ACC112 (cell line): ENCODE measurements at regions not wholly inside any gene's neighbourhood (a gene's known extent, or its start where the extent isn't known, plus 50 kb on each side); places are given as distances from the start of the nearest gene placed in this dataset.
"Not testable (repeated sequence)": the region's sequence is repeated elsewhere in the genome, so short reads cannot be mapped to it uniquely, and the experiment has no call there.

ENCODE experiments used
- H2AFZ ChIP-seq: fragments of 200-600 bp; sonication (generic); one replicate; pipeline ENCODE4 v1.6.0; 2017; ENCODE audit warnings: antibody characterized with exemption, low read length; ENCODE audit not compliant: unreplicated experiment
- H3K27ac ChIP-seq: fragments of 200-600 bp; sonication (generic); 2 replicates; pipeline ENCODE4 v1.5.1; 2014; ENCODE audit warnings: low read depth, mild to moderate bottlenecking, antibody characterized with exemption, low read length, moderate library complexity
- H3K27me3 ChIP-seq: fragments of 200-600 bp; sonication (generic); 2 replicates; pipeline ENCODE4 v1.6.1; 2014; ENCODE audit warnings: mild to moderate bottlenecking, antibody characterized with exemption, low read length, moderate library complexity, mixed read lengths; ENCODE audit not compliant: insufficient read depth
- H3K36me3 ChIP-seq: fragments of 200-600 bp; sonication (generic); 2 replicates; pipeline ENCODE4 v1.6.1; 2016; ENCODE audit warnings: mild to moderate bottlenecking, antibody characterized with exemption, low read length, moderate library complexity, mixed read lengths; ENCODE audit not compliant: insufficient read depth
- H3K4me1 ChIP-seq: fragments of 200-600 bp; sonication (generic); one replicate; pipeline ENCODE4 v1.6.1; 2016; ENCODE audit warnings: low read length, mixed read lengths; ENCODE audit not compliant: insufficient read depth, unreplicated experiment, control insufficient read depth
- H3K4me3 ChIP-seq: fragments of 200-600 bp; sonication (generic); 2 replicates; pipeline ENCODE4 v1.5.1; 2014; ENCODE audit warnings: mild to moderate bottlenecking, low read depth, low read length
- H3K79me2 ChIP-seq: fragments of 200-600 bp; sonication (generic); one replicate; pipeline ENCODE4 v1.6.0; 2016; ENCODE audit warnings: low read length; ENCODE audit not compliant: control insufficient read depth, unreplicated experiment, insufficient read depth

DNA sequence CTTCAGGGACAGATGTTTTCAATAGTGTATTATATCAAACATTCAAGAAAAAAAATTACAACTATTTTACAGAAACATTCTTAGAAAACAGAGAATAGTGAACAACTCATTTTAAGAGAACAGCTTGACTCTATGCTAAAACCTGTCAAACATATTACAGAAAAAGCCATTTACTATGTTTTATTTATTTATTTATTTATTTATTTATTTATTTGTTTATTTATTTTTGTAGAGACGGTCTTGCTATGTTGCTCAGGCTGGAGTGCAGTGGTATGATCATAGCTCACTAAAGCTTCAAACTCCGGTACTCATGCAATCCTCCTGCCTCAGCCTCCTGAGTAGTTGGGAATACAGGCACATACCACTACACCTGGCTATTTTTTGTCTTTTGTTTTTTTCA, 317.9 kb upstream of the HTR1E start:
- Histone ChIP-seq H3K27me3 (no peaks in the 10 kb centered on the region), H3K4me1 (no peaks in the 10 kb centered on the region), H3K79me2 (no peaks in the 10 kb centered on the region), H3K36me3 (no peaks in the 10 kb centered on the region), H2AFZ (no peak overlapping the region), H3K27ac (no peak overlapping the region), H3K4me3 (no peak overlapping the region)

DNA sequence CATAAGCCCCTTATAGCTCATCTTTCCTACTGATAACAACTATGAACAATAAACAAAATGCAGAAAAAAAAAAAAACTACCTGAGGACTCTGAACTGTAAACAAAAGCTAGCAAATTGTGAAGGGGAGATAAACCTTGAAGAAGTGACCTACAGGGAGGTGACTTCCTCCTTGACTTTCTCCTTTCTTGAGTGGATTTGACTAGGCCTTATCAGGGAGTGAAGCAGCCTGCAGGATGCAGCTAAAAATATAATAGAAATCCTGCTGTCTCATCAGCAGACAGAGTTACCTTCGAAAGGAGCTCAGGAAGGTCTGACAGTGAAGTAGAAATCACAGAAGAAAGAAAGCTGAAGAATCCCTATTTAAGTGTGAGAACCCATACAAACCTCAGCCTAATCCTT, 322.0 kb upstream of the HTR1E start:
- Histone ChIP-seq H3K27ac (no peak overlapping the region), H3K79me2 (no peaks in the 10 kb centered on the region), H3K4me3 (no peak overlapping the region), H2AFZ (no peak overlapping the region), H3K4me1 (no peaks in the 10 kb centered on the region), H3K27me3 (no peaks in the 10 kb centered on the region), H3K36me3 (no peaks in the 10 kb centered on the region)

DNA sequence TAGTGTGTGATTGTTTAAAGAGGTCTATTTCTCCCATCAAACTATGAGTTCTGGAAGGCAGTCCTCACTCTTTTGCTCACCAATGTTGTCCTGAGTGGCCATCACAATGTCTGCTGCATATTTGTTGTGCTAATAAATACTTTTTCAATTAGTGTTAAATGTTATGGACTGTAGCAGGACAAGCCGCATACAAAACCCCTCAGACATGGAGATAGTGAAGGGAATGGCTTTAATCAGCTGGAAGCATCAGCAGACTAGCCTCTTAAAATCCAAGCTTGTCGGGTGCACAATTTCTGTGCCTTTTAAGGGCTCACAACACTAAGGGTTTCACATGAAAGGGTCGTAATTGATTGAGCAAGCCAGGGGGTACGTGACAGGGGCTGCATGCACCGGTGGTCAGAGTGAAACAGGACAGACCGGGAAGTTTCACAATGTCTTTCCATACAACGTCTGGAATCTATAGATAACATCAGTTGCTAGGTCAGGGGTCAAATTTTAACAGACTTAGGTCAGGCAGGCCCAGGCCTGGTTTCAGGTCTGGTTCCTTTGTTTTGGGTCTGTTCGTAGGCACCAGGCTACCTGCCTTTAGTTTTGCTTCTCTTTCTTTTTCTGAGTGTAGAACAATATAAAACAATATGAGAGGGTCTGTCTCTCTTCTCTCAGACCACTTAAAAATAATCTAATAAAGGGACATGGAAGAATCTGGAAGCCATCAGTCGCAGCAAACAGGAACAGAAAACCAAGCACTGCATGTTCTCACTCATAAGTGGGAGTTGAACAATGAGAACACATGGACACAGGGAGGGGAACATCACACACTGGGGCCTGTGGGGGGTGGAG, 327.6 kb upstream of the HTR1E start:
- no peak overlapping the region for H3K27ac ChIP-seq
- H2AFZ ChIP-seq: no peak overlapping the region
- H3K4me1 ChIP-seq: no peaks in the 10 kb centered on the region
- H3K36me3 ChIP-seq: no peaks in the 10 kb centered on the region
- H3K79me2 ChIP-seq: no peaks in the 10 kb centered on the region
- no peak overlapping the region for H3K4me3 ChIP-seq
- H3K27me3 ChIP-seq: no peaks in the 10 kb centered on the region

DNA sequence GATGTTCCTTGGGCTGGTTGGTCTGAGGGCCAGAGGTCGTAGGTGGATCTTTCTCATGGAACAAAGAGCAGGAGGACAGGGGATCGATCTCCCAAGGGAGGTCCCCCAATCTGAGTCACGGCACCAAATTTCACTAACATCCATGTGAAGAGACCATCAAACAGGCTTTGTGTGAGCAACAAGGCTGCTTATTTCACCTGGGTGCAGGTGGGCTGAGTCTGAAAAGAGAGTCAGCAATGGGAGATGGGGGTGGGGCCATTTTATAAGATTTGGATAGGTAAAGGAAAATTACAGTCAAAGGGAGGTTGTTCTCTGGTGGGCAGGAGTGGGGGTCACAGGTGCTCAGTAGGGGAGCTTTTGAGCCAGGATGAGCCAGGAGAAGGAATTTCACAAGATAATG, 334.0 kb upstream of the HTR1E start:
- H3K36me3 ChIP-seq, H3K79me2 ChIP-seq, H3K4me1 ChIP-seq, H3K27ac ChIP-seq, H2AFZ ChIP-seq, H3K27me3 ChIP-seq, H3K4me3 ChIP-seq: not testable (repeated sequence)

DNA sequence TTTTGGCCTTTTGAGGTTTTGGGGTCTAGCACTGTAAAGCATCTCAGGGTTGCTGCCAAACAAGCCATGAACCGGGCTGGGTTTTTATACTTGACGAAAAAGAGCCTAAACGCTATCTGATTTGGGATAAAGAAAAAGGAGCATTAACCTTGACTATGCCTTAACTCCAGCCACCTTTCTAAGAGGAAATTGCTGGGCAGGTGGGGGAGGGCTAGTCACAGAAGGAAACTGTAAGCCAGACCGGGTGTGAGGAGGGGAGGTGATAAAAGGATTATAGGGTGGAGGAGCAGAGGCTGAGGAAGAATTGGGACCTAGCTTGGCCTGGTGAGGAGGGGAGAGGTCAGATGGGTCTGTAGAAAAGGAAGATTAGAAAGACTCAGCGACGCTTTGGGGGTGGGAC, 335.2 kb upstream of the HTR1E start:
- not testable (repeated sequence) for H3K4me1 ChIP-seq, H3K36me3 ChIP-seq, H3K27me3 ChIP-seq, H3K27ac ChIP-seq, H3K79me2 ChIP-seq, H3K4me3 ChIP-seq, H2AFZ ChIP-seq

DNA sequence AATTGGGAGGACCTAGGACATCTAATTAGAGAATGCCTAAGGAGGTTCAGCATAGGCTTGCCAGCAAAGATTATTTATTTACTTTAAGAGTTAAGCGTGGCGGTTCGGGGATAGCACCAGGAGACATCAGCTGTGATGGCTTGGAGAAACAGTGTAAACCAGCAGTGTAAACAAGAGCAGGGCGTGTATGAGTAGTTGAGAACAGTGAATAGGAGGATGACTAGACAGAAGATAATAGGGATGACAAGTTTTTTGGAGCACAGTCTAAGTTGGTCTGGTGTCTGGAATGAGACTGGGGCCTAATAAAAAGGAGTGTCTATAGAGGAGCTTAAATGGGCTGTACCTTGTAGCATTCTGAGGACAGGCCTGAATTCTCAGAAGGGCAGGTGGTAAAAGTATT, 338.4 kb upstream of the HTR1E start:
- not testable (repeated sequence) for H3K36me3 ChIP-seq, H3K4me1 ChIP-seq, H2AFZ ChIP-seq, H3K79me2 ChIP-seq, H3K27me3 ChIP-seq, H3K4me3 ChIP-seq, H3K27ac ChIP-seq

DNA sequence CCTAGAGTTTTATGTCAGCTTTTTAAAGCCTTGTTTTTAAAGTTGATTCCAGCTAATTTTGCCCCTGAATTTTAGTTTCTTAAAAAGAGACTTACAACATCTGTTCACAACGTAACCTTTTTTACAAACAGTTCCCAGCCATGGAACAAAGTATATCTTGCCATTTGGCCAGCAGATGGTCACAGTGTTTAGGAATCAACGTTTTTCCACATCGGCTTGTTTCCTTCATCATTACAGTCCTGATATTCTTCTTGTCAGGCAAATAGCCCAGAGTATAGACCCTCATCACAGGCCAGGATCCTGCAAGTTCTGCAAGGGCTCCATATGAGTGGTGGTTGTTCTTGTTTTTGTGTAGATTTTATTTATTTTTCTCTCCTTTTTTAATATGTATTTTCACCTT, 341.7 kb upstream of the HTR1E start:
- Histone ChIP-seq H3K27me3 (no peaks in the 10 kb centered on the region), H3K4me1 (no peaks in the 10 kb centered on the region), H3K36me3 (no peaks in the 10 kb centered on the region), H3K27ac (no peak overlapping the region), H3K4me3 (no peak overlapping the region), H3K79me2 (no peaks in the 10 kb centered on the region), H2AFZ (no peak overlapping the region)

DNA sequence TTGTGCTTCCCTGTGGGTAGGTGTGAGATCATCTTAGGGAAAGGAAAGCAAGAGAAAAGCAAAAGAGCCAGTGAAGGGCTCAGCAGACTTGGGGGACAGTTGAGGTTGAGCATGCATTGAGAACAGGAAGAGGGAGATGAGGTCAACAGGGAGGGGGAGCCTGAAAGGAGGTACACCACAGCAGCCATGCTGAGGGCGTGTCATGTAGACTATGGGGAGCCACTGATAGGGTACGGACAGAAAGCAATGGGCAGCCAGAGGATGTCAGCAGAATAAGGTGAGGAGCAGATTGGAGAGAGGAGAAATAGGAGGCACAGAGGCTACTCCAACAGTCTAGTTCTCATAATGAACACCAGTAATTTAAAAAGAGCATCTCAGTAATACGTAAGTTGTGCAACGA, 351.1 kb upstream of the HTR1E start:
- Histone ChIP-seq H3K79me2 (no peaks in the 10 kb centered on the region), H3K27ac (no peak overlapping the region), H3K4me3 (no peak overlapping the region), H3K4me1 (no peaks in the 10 kb centered on the region), H2AFZ (no peak overlapping the region), H3K36me3 (no peaks in the 10 kb centered on the region), H3K27me3 (no peaks in the 10 kb centered on the region)

DNA sequence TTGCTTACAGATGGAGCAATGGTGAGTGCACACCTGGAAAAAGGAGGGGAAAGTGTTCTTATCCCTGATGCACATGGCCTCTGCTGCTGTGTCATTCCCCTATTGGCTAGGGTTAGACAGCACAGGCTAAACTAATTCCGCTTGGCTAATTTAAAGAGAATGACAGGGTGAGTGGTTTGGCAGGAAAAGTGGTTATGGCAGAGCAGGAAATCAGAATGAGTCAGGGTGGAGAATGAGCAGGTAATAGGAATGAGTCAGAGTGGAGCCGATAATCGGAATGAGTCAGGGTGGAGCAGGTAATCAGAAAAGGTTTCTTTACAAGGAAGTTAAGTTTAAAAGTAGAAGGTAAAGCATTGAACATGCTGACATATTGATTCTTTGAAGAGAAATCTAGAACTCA, 355.5 kb upstream of the HTR1E start:
- Histone ChIP-seq H3K27ac (no peak overlapping the region), H3K4me3 (no peak overlapping the region), H2AFZ (no peak overlapping the region), H3K36me3 (no peaks in the 10 kb centered on the region), H3K27me3 (no peaks in the 10 kb centered on the region), H3K4me1 (no peaks in the 10 kb centered on the region), H3K79me2 (no peaks in the 10 kb centered on the region)

DNA sequence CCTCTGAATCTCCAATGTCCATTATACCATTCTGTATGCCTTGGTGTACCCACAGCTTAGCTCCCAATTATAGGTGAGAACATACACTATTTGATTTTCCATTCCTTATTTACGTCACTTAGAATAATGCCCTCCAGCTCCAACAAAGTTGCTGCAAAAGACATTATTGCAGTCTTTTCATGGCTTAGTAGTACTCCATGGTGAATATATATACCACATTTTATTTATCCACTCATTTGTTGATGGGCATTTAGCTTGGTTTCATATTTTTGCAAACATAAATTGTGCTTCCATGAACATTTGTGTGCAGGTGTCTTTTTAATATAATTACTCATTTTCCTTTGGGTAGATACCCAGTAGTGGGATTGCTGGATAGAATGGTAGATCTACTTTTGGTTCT, 374.1 kb upstream of the HTR1E start:
- H3K27me3 ChIP-seq: no peaks in the 10 kb centered on the region
- no peak overlapping the region for H2AFZ ChIP-seq
- no peak overlapping the region for H3K4me3 ChIP-seq
- no peaks in the 10 kb centered on the region for H3K79me2 ChIP-seq
- H3K27ac ChIP-seq: no peak overlapping the region
- no peaks in the 10 kb centered on the region for H3K36me3 ChIP-seq
- H3K4me1 ChIP-seq: no peaks in the 10 kb centered on the region

DNA sequence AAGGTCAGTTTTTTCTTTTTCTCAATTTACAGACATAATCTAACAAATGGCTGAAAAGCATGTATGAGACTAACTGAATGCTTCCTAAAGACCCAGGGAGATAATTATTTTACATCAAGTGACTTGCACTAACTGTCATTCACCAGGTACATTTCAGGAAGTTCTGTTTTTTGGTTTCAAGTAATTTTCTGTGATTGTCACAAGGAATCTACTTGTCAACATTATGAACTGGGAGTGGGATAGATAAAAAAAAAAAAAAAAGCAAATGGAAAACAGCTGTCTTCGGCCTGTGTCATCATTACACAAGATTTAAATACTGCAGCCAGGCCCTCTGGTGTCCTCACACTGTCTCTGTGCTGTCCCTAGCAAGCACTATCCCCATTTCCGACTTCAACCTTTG, 379.0 kb upstream of the HTR1E start:
- H3K27me3 ChIP-seq: no peaks in the 10 kb centered on the region
- no peak overlapping the region for H3K4me3 ChIP-seq
- no peaks in the 10 kb centered on the region for H3K4me1 ChIP-seq
- H3K27ac ChIP-seq: no peak overlapping the region
- no peaks in the 10 kb centered on the region for H3K36me3 ChIP-seq
- H3K79me2 ChIP-seq: no peaks in the 10 kb centered on the region
- H2AFZ ChIP-seq: no peak overlapping the region
